GM19035 (cell line): ENCODE measurements at regions not wholly inside any gene's neighbourhood (a gene's known extent, or its start where the extent isn't known, plus 50 kb on each side); places are given as distances from the start of the nearest gene placed in this dataset.
A peak's percentile ranks its signal among the peaks of the same experiment; 100 is the strongest.
"Not testable (repeated sequence)": the region's sequence is repeated elsewhere in the genome, so short reads cannot be mapped to it uniquely, and the experiment has no call there.

ENCODE experiments used
- ATAC-seq: cut with Tn5 transposase; IDR thresholded peaks from one replicate; pipeline ENCODE4 v1.9.1; 2021; ENCODE audit not compliant: unreplicated experiment

DNA sequence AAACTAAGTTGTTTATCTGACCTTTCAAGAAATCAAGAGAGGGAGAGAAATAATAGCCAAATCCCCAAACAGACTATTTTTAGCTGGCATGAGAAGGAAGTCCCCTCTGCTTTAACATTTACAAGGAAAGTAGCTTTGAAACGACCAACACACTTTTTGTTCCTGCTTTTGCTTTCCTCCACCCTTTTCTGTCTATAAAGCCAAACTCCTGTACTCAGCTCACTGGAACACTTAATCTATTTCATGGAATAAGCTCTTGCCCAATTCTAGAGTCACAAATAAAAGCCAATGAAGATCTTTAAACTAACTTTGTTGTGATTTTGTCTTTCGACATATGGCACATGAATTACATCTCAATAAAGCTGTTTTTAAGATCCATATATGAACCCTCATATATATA lies 86.8 kb upstream of the CCDC71L start:
- no peak for ATAC-seq

- ATAC-seq, result no peak
Observed at GRCh38 chr7:106749165-106749564, 88.2 kb upstream of the CCDC71L start.

DNA sequence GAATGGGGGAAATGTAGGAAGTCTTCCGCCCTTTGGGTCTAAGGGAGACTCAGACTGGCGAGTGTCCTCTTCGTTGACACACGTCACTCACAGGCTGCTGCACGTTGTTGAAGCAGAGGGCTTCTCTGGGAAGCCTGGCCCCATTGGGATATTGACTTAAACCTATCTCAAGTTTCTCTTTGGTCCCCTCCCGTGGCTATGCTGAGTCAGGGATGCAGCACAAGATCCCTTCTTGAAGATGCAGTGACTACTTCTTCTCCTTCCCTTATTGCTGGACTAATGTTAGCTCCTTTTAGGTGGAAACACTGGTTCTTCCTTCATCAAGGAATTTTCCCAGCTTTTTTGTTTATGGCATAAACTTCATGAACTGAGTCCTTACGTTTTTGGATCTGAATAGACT lies 89.8 kb upstream of the CCDC71L start:
- ATAC-seq, result no peak

GRCh38 chr7:106752367-106752766 lies 91.4 kb upstream of the CCDC71L start:
- ATAC-seq, result no peak

DNA sequence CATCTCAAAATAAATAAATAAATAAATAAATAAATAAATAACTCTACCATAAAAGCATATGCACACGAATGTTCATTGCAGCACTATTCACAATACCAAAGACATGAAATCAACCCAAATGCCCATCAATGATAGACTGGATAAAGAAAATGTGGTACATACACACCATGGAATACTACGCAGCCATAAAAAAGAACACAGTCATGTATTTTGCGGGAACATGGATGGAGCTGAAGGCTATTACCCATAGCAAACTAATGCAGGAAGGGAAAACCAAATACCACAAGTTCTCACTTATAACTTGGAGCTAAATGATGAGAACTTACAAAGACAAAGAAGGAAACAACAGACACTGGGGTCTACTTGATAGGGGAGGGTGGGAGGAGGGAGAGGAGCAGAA lies 94.1 kb upstream of the CCDC71L start:
- not testable (repeated sequence) for ATAC-seq

DNA sequence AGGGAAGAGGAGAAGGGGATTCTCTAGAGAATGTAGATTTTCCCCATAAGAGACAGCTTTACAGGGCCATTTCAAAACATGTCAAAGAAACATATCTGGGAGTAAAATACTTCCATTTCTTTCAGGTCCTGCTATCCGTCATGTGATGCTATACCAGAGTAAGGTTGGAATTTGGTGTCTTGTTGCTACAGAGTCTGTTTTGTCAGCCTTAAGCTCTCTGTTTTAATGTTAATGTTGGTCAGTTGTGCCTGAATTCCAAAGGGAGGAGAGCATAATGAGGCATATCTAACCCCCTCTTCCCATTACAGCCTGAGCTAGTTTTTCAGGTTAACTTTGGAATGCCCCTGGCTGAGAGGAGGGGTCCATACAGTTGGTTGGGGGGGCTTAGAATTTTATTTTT lies 94.7 kb upstream of the CCDC71L start:
- ATAC-seq, result no peak

DNA sequence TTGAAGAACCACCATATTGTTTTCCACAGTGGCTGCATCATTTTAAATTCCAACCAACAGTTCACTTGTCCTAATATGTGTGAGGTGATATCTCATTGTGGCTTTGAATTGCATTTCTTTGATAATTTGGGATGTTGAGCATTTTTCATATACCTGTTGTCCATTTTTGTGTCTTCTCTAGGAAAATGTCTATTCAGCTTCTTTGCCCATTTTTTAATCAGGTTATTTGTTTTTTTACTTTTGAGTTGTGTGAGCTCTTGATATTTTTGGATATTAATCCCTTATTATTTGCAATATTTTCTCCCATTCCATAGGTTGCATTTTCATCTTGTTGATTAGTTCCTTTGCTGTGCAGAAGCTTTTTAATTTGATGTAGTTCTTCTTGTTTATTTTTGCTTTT lies 95.1 kb upstream of the CCDC71L start:
- no peak for ATAC-seq

GRCh38 chr7:106756884-106757283 lies 95.9 kb upstream of the CCDC71L start:
- no peak for ATAC-seq

GRCh38 chr7:106757846-106758245 lies 96.9 kb upstream of the CCDC71L start:
- no peak for ATAC-seq

DNA sequence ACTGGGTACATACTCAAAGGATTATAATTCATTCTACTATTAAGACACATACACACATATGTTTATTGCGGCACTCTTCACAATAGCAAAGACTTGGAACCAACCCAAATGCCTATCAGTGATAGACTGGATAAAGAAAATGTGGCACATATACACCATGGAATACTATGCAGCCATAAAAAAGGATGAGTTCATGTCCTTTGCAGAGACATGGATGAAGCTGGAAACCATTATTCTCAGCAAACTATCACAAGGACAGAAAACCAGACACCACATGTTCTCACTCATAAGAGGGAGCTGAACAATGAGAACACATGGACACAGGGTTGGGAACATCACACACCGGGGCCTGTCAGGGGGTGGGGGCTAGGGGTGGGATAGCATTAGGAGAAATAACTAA lies 101.9 kb upstream of the CCDC71L start:
- ATAC-seq, result not testable (repeated sequence)

- ATAC-seq, result no peak
Observed at GRCh38 chr7:106763717-106764116, 101.4 kb upstream of the PIK3CG start.

- no peak for ATAC-seq
Observed at GRCh38 chr7:106765727-106766355, 99.2 kb upstream of the PIK3CG start.

GRCh38 chr7:106766551-106766950 lies 98.5 kb upstream of the PIK3CG start:
- ATAC-seq, result no peak

- ATAC-seq, result no peak
Observed at GRCh38 chr7:106767078-106767477, 98.0 kb upstream of the PIK3CG start.

DNA sequence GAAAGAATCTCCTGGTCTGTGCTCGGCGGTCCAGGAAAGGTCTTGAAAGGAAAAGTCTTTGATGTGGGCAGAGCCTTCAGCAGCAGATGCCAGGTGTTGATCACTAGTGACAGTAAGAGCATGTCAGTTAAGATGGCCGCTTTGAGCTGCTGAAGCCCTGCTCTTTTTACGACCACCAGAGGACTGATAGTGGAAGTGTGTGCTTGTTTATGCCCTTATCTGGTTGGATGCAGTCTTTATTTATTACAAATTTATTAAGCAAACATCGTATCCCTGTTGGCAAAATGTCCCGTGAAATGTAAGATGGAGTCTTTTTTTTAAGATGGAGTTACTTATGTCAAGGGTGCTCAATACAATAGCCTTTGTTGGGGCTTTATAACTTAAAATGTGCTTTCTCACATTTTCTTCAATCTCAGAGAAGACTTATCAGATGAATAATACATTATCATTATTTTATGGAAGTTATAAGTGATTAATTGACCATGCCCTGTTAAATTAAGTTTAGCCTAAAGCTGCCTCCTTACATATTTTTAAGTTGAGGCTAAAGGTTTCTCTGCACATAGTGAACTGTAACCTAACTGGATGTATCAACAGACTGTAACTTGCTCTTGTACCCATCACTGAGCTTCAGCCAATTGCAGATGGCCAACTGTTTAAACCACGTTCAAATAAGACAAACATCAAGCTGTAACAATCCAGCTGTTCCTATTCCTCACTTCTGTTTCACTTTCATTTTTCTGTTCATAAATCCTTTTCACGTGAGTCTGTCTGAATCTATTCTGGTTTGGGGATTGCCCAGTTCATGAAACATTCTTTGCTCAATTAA lies 97.4 kb upstream of the PIK3CG start:
- ATAC-seq, result peak; percentile 71

DNA sequence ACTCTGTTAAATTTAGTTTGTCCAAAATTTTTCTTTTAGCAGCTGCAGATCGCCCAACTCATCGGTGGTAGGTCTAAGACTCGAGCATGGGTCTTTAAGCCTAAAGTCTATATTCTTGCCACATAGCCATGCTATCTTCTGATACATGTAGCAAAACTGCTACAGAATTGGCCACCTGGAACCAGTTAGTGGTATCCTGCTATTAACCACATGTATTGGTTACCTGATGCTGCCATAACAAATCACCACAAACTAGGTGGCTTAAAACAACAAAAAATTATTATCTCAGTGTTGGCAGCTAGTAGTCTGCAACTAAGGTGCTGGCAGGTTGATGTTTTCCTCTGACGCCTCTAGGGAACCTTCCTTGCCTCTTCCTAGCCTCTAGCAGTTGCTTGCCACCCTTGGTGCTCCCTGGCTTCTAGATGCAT lies 96.7 kb upstream of the PIK3CG start:
- ATAC-seq, result peak; percentile 64

- ATAC-seq, result no peak
Observed at GRCh38 chr7:106770191-106770590, 94.9 kb upstream of the PIK3CG start.

DNA sequence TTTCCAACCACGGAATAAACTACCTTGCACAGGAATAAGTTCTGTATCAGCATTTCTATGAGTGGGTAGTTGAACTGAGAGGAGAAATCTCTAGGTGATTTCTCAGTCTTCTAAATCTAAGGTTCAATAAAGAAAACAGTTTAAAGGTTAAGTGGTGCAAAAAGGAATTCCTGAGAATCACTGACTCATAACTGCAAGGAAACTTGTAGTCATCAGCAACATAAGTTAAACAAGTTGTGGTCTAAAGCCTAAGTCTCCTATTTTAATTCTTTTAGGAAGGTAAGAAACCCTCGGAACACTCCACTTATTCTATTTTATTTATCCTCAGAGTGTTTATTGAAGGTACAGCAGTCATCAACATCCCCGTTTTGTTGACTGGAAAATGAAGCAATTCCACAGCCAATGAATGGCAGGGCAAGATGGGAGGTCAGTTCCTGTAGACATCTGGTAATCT lies 92.4 kb upstream of the PIK3CG start:
- no peak for ATAC-seq

GRCh38 chr7:106773228-106773627 lies 91.9 kb upstream of the PIK3CG start:
- ATAC-seq, result no peak

DNA sequence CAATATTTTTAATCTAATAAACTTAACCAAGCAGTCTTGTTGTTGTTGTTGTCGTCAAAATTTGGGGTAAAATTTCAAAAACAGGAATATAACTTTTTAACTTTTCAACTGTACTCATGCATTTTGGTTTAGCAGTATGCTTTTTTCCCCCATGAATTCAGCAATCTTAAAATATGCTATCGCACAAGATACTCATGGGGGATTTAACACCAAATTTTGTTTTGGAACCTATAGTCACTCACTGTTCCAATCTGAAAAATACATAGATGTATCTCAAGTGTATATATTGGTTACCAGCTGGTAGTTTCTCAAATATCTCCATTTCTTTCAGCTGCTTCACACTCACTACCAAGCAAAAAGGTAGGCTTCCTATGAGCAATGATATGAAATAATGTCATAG lies 91.4 kb upstream of the PIK3CG start:
- ATAC-seq, result no peak

GRCh38 chr7:106774213-106774767 lies 90.8 kb upstream of the PIK3CG start:
- no peak for ATAC-seq
